ENCODE measurements at regions not wholly inside any gene's neighbourhood (a gene's known extent, or its start where the extent isn't known, plus 50 kb on each side); places are given as distances from the start of the nearest gene placed in this dataset.

- no peak overlapping the region for H3K27ac Mint-ChIP-seq
- H3K4me1 Mint-ChIP-seq = no peaks in the 10 kb centered on the region
- no peaks in the 10 kb centered on the region for H3K9me2 ChIP-seq (ENCODE audit: insufficient read depth)
- DNase-seq (ENCODE audit: low spot score) (no peak), ATAC-seq (no peak)
- no peak overlapping the region for H3K27ac ChIP-seq (ENCODE audit: low read depth)
- no peaks in the 10 kb centered on the region for H3K27me3 Mint-ChIP-seq (ENCODE audit: insufficient read depth, low read depth, poor library complexity)
- no peaks in the 10 kb centered on the region for H4K20me1 ChIP-seq (replicated peaks; ENCODE audit: insufficient read depth)
- no peak overlapping the region for H3K4me2 ChIP-seq
- H3K4me1 ChIP-seq (ENCODE audit: insufficient read depth) = no peaks in the 10 kb centered on the region
- H2AFZ ChIP-seq = 0 out of 2 replicates have a peak overlapping the region, but pooled peaks have one; percentile 40
- H3K36me3 ChIP-seq (ENCODE audit: insufficient read depth) = no peaks in the 10 kb centered on the region
- no peaks in the 10 kb centered on the region for H3K27me3 ChIP-seq (ENCODE audit: insufficient read depth)
- H3K79me2 ChIP-seq (replicated peaks; ENCODE audit: insufficient read depth) = no peaks in the 10 kb centered on the region
- no peak overlapping the region for H3K4me3 Mint-ChIP-seq
- H3K9me3 Mint-ChIP-seq = peaks cover 7% of the 10 kb centered on the region; the same call in 1 of the 3 replicates
- TF ChIP-seq STAT1 (IDR thresholded peaks at IDR 0.05; ENCODE audit: unreplicated experiment) (no peak), POLR2AphosphoS5 (IDR thresholded peaks at IDR 0.05; ENCODE audit: low read depth) (no peak), EZH2phosphoT487 (IDR thresholded peaks at IDR 0.05; ENCODE audit: unreplicated experiment) (no peak), CREB1 (CRISPR knock-in tag; IDR thresholded peaks at IDR 0.05; ENCODE audit: low read depth) (no peak), JUNB (IDR thresholded peaks at IDR 0.05; ENCODE audit: unreplicated experiment) (no peak), NANOG (IDR thresholded peaks at IDR 0.05; ENCODE audit: borderline replicate concordance) (no peak)
- H3K4me3 ChIP-seq = no peak overlapping the region
- H3K36me3 Mint-ChIP-seq (ENCODE audit: low read depth) = no peaks in the 10 kb centered on the region
- H3F3A ChIP-seq (replicated peaks; ENCODE audit: low read depth) = no peaks in the 10 kb centered on the region
Observed at GRCh38 chr7:34530259-34530658, 127.8 kb upstream of the NPSR1 start.

GRCh38 chr7:34539003-34539402, 119.0 kb upstream of the NPSR1 start:
- H3K27ac ChIP-seq (ENCODE audit: low read depth) = no peak overlapping the region
- no peaks in the 10 kb centered on the region for H3K27me3 Mint-ChIP-seq (ENCODE audit: insufficient read depth, low read depth, poor library complexity)

GRCh38 chr7:34544621-34545020, 113.4 kb upstream of the NPSR1 start:
- no peaks in the 10 kb centered on the region for H3K27me3 Mint-ChIP-seq (ENCODE audit: insufficient read depth, low read depth, poor library complexity)
- no peak for ATAC-seq

More at GRCh38 chr7:34539003-34539402, 119.0 kb upstream of the NPSR1 start:
- Histone ChIP-seq H3K4me2 (no peak overlapping the region), H3K4me1 (ENCODE audit: insufficient read depth) (no peaks in the 10 kb centered on the region), H4K20me1 (replicated peaks; ENCODE audit: insufficient read depth) (no peaks in the 10 kb centered on the region), H3K9me2 (ENCODE audit: insufficient read depth) (0 out of 2 replicates have a peak, but pooled peaks cover 3% of the 10 kb centered on the region), H2AFZ (no peak overlapping the region), H3K36me3 (ENCODE audit: insufficient read depth) (0 out of 2 replicates have a peak, but pooled peaks cover 4% of the 10 kb centered on the region), H3F3A (replicated peaks; ENCODE audit: low read depth) (no peaks in the 10 kb centered on the region), H3K27me3 (ENCODE audit: insufficient read depth) (no peaks in the 10 kb centered on the region), H3K4me3 (no peak overlapping the region), H3K79me2 (replicated peaks; ENCODE audit: insufficient read depth) (no peaks in the 10 kb centered on the region)
- Mint-ChIP-seq H3K27ac (no peak overlapping the region), H3K4me3 (no peak overlapping the region), H3K4me1 (no peaks in the 10 kb centered on the region), H3K9me3 (peaks cover 19% of the 10 kb centered on the region; the same call in 2 of the 3 replicates), H3K36me3 (ENCODE audit: low read depth) (peaks cover 6% of the 10 kb centered on the region; the same call in 2 of the 3 replicates)
- ATAC-seq = no peak
- TF ChIP-seq NANOG (IDR thresholded peaks at IDR 0.05; ENCODE audit: borderline replicate concordance) = no peak
- no peak for TF ChIP-seq EZH2 (IDR thresholded peaks at IDR 0.05; ENCODE audit: low read depth, unreplicated experiment)
- no peak for TF ChIP-seq ZNF114 (CRISPR knock-in tag; IDR thresholded peaks at IDR 0.05)
- TF ChIP-seq POLR2AphosphoS5 (IDR thresholded peaks at IDR 0.05; ENCODE audit: low read depth) = no peak
- no peak for DNase-seq (ENCODE audit: low spot score)

More at GRCh38 chr7:34544621-34545020, 113.4 kb upstream of the NPSR1 start:
- Histone ChIP-seq H3K4me2 (no peak overlapping the region), H3K4me1 (ENCODE audit: insufficient read depth) (no peaks in the 10 kb centered on the region), H4K20me1 (replicated peaks; ENCODE audit: insufficient read depth) (no peaks in the 10 kb centered on the region), H2AFZ (no peak overlapping the region), H3K27me3 (ENCODE audit: insufficient read depth) (no peaks in the 10 kb centered on the region), H3F3A (replicated peaks; ENCODE audit: low read depth) (no peaks in the 10 kb centered on the region), H3K27ac (ENCODE audit: low read depth) (no peak overlapping the region), H3K4me3 (no peak overlapping the region), H3K79me2 (replicated peaks; ENCODE audit: insufficient read depth) (no peaks in the 10 kb centered on the region), H3K36me3 (ENCODE audit: insufficient read depth) (0 out of 2 replicates have a peak, but pooled peaks cover 4% of the 10 kb centered on the region), H3K9me2 (ENCODE audit: insufficient read depth) (0 out of 2 replicates have a peak, but pooled peaks cover 3% of the 10 kb centered on the region)
- Mint-ChIP-seq H3K9me3 (peaks cover 17% of the 10 kb centered on the region; the same call in 2 of the 3 replicates), H3K36me3 (ENCODE audit: low read depth) (peaks cover 9% of the 10 kb centered on the region; the same call in 2 of the 3 replicates), H3K4me1 (no peaks in the 10 kb centered on the region), H3K4me3 (no peak overlapping the region), H3K27ac (no peak overlapping the region)
- TF ChIP-seq ZNF114 (CRISPR knock-in tag; IDR thresholded peaks at IDR 0.05) (no peak), ETS1 (IDR thresholded peaks at IDR 0.05) (no peak)
- DNase-seq (ENCODE audit: low spot score) = no peak

All from GM23338 (cell line).